Peyer's patch (tissue), 4 donors: ENCODE measurements at regions not wholly inside any gene's neighbourhood (a gene's known extent, or its start where the extent isn't known, plus 50 kb on each side); places are given as distances from the start of the nearest gene placed in this dataset.

ENCODE experiments used
- POLR2A ChIP-seq, 2 donors: fragments of 450-650 bp; IDR thresholded peaks; one replicate each; pipeline ENCODE4 v1.5.1; 2017; ENCODE audit warnings: antibody characterized with exemption in 2 of 2, mild to moderate bottlenecking in 2 of 2, moderate library complexity in 2 of 2
- TF ChIP-seq, protein P1 (sequence below), 6 experiments: fragments of 450-650 bp in 4 of 6; fragments of 200-600 bp in 2 of 6; sonication (generic) in 1 of 6; IDR thresholded peaks; one replicate each; pipeline ENCODE4 v1.5.1; 2017 to 2019; ENCODE audit warnings: antibody characterized with exemption in 6 of 6, mild to moderate bottlenecking in 3 of 6, moderate library complexity in 1 of 6

DNA sequence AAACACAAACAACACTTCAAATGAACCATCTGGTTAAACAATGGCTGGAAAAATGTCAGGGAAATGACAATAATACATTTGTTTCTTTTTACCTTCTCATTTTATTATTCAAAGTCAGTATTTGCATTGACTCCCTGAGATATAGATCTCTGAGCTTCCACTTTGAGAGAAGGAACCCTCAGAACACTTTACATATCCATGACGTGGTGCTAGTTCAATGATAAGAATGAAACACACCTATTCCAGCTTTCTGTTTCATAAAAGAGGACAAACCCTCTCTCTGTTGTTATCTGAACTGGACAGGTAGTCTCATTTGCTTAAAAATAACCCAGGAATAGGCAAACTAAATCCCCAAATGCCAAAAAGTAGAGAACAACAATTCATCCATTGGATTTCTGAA is 65.3 kb upstream of the CCSER1 start:
- TF ChIP-seq, protein P1, sequence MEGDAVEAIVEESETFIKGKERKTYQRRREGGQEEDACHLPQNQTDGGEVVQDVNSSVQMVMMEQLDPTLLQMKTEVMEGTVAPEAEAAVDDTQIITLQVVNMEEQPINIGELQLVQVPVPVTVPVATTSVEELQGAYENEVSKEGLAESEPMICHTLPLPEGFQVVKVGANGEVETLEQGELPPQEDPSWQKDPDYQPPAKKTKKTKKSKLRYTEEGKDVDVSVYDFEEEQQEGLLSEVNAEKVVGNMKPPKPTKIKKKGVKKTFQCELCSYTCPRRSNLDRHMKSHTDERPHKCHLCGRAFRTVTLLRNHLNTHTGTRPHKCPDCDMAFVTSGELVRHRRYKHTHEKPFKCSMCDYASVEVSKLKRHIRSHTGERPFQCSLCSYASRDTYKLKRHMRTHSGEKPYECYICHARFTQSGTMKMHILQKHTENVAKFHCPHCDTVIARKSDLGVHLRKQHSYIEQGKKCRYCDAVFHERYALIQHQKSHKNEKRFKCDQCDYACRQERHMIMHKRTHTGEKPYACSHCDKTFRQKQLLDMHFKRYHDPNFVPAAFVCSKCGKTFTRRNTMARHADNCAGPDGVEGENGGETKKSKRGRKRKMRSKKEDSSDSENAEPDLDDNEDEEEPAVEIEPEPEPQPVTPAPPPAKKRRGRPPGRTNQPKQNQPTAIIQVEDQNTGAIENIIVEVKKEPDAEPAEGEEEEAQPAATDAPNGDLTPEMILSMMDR (IDR thresholded peaks at IDR 0.05) = no peak
- no peak for TF ChIP-seq POLR2A (IDR thresholded peaks at IDR 0.05)
